Right lobe of liver (tissue), 6 donors: ENCODE measurements at regions not wholly inside any gene's neighbourhood (a gene's known extent, or its start where the extent isn't known, plus 50 kb on each side); places are given as distances from the start of the nearest gene placed in this dataset.

Experiments used
- ATAC-seq, 4 donors: fragments of 200-7000 bp; cut with Tn5 transposase; one replicate each; pipeline ENCODE4 v1.9.1; 2020; ENCODE audit warnings: mild to moderate bottlenecking in 4 of 4, moderate library complexity in 4 of 4
- DNase-seq, 3 donors: peaks; one replicate each; pipeline ENCODE4 v3.0.0-alpha.2; 2020
- H3K27ac ChIP-seq, 3 donors: fragments of 200-600 bp; one replicate each; pipeline ENCODE4 v1.8.0; 2022
- H3K27me3 ChIP-seq, 2 donors: fragments of 200-600 bp; one replicate each; pipeline ENCODE4 v1.8.0; 2022
- H3K36me3 ChIP-seq, 4 donors: fragments of 200-600 bp; sonication (generic) in 1 of 4; one replicate each; pipeline versions ENCODE4 v1.5.1 to v1.8.0; 2017 to 2022; ENCODE audit warnings: control low read depth in 1 of 4
- H3K4me1 ChIP-seq, 4 donors: fragments of 200-600 bp; sonication (generic) in 1 of 4; one replicate each; pipeline versions ENCODE4 v1.5.1 to v1.8.0; 2017 to 2022; ENCODE audit warnings: control low read depth in 1 of 4
- H3K4me3 ChIP-seq, 3 donors: fragments of 200-600 bp; one replicate each; pipeline ENCODE4 v1.8.0; 2022
- H3K9me3 ChIP-seq, 4 donors: fragments of 200-600 bp; sonication (generic) in 1 of 4; one replicate each; pipeline versions ENCODE4 v1.5.1 to v1.8.0; 2017 to 2022; ENCODE audit warnings: control low read depth in 1 of 4
- CTCF ChIP-seq, 4 donors: fragments of 200-600 bp in 3 of 4; fragments of 450-650 bp in 1 of 4; IDR thresholded peaks; one replicate each; pipeline versions ENCODE4 v1.5.1 to v1.8.0; 2016 to 2022; ENCODE audit warnings: antibody characterized with exemption in 4 of 4, mild to moderate bottlenecking in 2 of 4
- POLR2A ChIP-seq: fragments of 450-650 bp; IDR thresholded peaks from one replicate; pipeline ENCODE4 v1.6.1; 2017; ENCODE audit warnings: antibody characterized with exemption, mild to moderate bottlenecking
- WGBS: methylation state at CpG from one replicate; pipeline ENCODE4 v1.1.6; 2018; ENCODE audit warnings: low coverage, low lambda C conversion rate; ENCODE audit not compliant: insufficient coverage; ENCODE audit errors: missing lambda C conversion rate; 5-methylcytosine and 5-hydroxymethylcytosine counted together
- intact Hi-C, 2 donors: fragments of 100-400 bp; cut with DNase I; formaldehyde crosslinking; loops; one replicate each; pipeline versions ENCODE4 v1.11.2 to v1.14.1; 2022
- donor health status: DM: no; HTN: yes; CAD: no.
- donor health status: DM: no; HTN: no; CAD: no.
- donor health status: DM: no; HTN: no; CAD: no.
- donor health status: DM: no; HTN: yes; CAD: no.
- donor health status: DM: no; HTN: yes; CAD: no.

DNA sequence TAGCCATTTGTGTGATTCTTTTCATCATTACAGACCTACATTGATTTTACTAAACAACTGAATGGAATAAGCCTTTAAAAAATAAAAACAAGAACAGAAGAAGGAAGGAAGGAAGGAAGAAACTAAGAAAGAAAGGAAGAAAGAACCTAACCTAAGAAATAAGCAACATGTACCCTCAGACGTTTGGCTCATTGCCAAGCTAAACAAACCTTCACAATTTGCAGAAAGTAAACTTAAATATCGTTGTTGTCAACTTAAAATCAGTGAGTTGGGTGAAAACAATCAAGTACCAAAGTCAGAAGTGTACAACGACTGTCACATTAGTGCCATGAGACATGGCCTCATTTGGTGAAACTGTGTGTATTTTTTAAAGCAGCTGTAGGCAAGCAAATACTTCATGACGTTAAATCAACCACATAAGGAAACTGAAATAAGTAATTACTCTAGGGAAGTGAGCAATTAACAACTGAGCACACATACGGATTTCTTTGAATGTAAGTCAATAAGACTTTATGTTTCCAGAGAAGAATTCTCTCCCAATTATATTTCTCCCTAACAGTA, 313.1 kb upstream of the TMPRSS15 start:
- WGBS, result 24% methylated on average over 5 of the region's 5 CpGs

DNA sequence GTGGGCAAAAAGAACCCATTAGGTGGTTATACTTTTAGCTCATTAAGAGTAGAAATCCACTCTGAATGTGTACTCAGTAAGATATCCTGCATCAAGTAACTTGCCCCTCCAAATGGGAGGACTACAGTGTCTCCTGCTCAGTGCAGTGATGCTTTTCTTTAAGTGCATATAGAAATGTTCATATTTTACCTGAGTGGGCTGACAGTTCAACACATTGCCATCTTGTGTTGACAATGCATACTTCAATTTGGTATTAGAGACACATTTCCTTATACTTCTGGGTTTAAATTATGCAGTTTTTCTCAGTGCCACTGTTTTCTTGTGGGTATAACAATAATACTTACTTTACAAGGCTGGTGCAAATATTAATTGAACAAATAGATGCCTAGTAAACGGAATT, 318.6 kb upstream of the TMPRSS15 start:
- DNase-seq (no peak), ATAC-seq (no peak)
- no peaks in the 10 kb centered on the region for H3K4me1 ChIP-seq
- no peaks in the 10 kb centered on the region for H3K27me3 ChIP-seq
- intact Hi-C loops, result no loop called here
- no peaks in the 10 kb centered on the region for H3K36me3 ChIP-seq
- no peaks in the 10 kb centered on the region for H3K9me3 ChIP-seq
- TF ChIP-seq CTCF (IDR thresholded peaks at IDR 0.05) (no peak), POLR2A (no peak)
- H3K4me3 ChIP-seq, result no peak overlapping the region
- 26% methylated on average over 1 of the region's 1 CpG for WGBS
- H3K27ac ChIP-seq, result no peak overlapping the region

More for the DNA sequence above, 313.1 kb upstream of the TMPRSS15 start:
- Histone ChIP-seq H3K27me3 (no peaks in the 10 kb centered on the region), H3K9me3 (no peaks in the 10 kb centered on the region), H3K36me3 (no peaks in the 10 kb centered on the region), H3K4me1 (no peaks in the 10 kb centered on the region), H3K27ac (no peak overlapping the region), H3K4me3 (no peak overlapping the region)
- DNase-seq (no peak), ATAC-seq (no peak)
- intact Hi-C loops, result no loop called here
- TF ChIP-seq POLR2A, result no peak
- TF ChIP-seq CTCF (IDR thresholded peaks at IDR 0.05), result no peak

DNA sequence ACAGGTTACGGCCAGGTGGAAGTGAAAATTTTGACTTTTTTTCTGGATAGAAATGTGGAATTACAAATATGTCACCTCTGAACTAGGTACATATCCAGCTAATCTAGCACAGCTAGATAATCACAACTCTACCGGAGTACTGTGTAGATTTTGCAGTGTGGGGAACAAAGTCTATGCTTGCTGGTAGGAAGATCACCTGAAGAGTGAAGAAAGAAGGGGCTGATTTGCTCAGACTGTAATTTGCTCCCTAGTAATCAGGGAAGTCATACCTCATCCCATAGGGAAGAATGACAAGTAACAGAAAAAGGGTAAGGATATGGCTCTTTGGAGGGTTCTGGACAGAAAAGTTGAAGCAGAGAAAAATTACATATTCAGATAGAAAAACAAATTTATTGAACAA, 319.6 kb upstream of the TMPRSS15 start:
- no peaks in the 10 kb centered on the region for H3K9me3 ChIP-seq
- no peak overlapping the region for H3K4me3 ChIP-seq
- WGBS, result 31% methylated on average over 2 of the region's 2 CpGs
- H3K27me3 ChIP-seq, result no peaks in the 10 kb centered on the region
- intact Hi-C loops, result no loop called here
- H3K27ac ChIP-seq, result no peak overlapping the region
- DNase-seq (no peak), ATAC-seq (no peak)
- H3K36me3 ChIP-seq, result no peaks in the 10 kb centered on the region
- TF ChIP-seq CTCF (IDR thresholded peaks at IDR 0.05) (no peak), POLR2A (no peak)
- H3K4me1 ChIP-seq, result no peaks in the 10 kb centered on the region

DNA sequence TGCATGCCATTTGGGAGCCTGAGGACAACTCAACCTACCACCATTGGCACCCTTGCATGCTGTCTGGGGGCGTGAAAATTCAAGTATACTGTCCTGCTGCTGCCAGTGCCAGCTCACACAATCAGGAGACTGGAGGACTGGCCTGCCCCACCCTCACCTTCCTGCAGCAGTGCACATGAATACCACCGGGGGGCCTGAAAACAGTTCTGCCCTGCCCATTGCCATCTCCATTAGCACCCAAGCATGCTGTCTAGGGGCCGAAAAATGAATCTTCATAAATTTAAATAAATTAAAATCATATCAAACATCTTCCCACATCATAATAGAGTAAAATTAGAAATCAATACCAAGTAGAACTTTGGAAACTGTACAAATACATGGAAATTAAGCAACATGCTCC, 322.1 kb upstream of the TMPRSS15 start:
- Histone ChIP-seq H3K9me3 (no peaks in the 10 kb centered on the region), H3K4me1 (no peaks in the 10 kb centered on the region), H3K27ac (no peak overlapping the region), H3K4me3 (no peak overlapping the region), H3K36me3 (no peaks in the 10 kb centered on the region), H3K27me3 (no peaks in the 10 kb centered on the region)
- WGBS, result 39% methylated on average over 2 of the region's 3 CpGs
- DNase-seq, result no peak
- intact Hi-C loops, result no loop called here
- no peak for TF ChIP-seq POLR2A
- TF ChIP-seq CTCF (IDR thresholded peaks at IDR 0.05), result no peak
- no peak for ATAC-seq

DNA sequence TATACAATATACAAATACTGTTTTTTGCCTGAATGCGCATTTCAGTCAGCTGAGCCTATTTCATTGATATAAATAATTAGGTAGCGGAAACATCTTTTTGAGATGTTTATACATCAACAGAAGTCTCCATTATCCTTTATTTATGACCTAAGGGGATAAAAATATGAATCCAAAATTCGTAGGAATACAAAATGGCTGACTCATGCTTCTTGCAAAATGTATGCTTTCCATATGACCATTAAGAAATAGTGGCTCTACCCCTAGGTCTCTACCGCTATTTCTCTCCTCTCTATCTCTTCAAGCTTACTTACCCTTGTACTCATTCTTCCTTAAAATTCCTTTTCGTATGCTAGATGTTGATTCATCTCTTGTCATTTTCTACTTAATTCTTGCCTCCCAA, 338.4 kb upstream of the TMPRSS15 start:
- no peaks in the 10 kb centered on the region for H3K27me3 ChIP-seq
- no peaks in the 10 kb centered on the region for H3K9me3 ChIP-seq
- H3K4me3 ChIP-seq, result no peak overlapping the region
- TF ChIP-seq CTCF (IDR thresholded peaks at IDR 0.05) (no peak), POLR2A (no peak)
- H3K36me3 ChIP-seq, result no peaks in the 10 kb centered on the region
- no peak overlapping the region for H3K27ac ChIP-seq
- DNase-seq (no peak), ATAC-seq (no peak)
- H3K4me1 ChIP-seq, result no peaks in the 10 kb centered on the region
- WGBS, result 53% methylated on average over 5 of the region's 5 CpGs
- intact Hi-C loops, result no loop called here
